Activated T-helper 1 cell treated with anti-CD3 and anti-CD28 coated beads, Interleukin-12 subunit alpha, Interleukin-12 subunit beta, Interleukin-2, Interleukin-4 antibody, amounts not matched to agents 30 ng/mL and 10 ng/mL and 1 ng/mL, durations not matched to agents 14 hours and 24 hours and 36 hours (primary cell): ENCODE measurements at regions not wholly inside any gene's neighbourhood (a gene's known extent, or its start where the extent isn't known, plus 50 kb on each side); places are given as distances from the start of the nearest gene placed in this dataset.

Experiments
- DNase-seq: peaks from one replicate; pipeline ENCODE4 v3.0.0; 2021; ENCODE audit warnings: low spot score
- H3K27ac Mint-ChIP-seq: one replicate; pipeline ENCODE4 v1.8.0; 2021; ENCODE audit warnings: mild to moderate bottlenecking, mixed read lengths
- H3K27me3 Mint-ChIP-seq: one replicate; pipeline ENCODE4 v1.8.0; 2022; ENCODE audit warnings: mild to moderate bottlenecking, moderate library complexity, mixed read lengths; ENCODE audit not compliant: insufficient read depth
- H3K36me3 Mint-ChIP-seq: one replicate; pipeline ENCODE4 v1.8.0; 2021; ENCODE audit warnings: low read depth, mixed read lengths
- H3K4me1 Mint-ChIP-seq: one replicate; pipeline ENCODE4 v1.8.0; 2021; ENCODE audit warnings: low read depth, mixed read lengths
- H3K4me3 Mint-ChIP-seq: one replicate; pipeline ENCODE4 v1.8.0; 2021; ENCODE audit warnings: mild to moderate bottlenecking, moderate library complexity, mixed read lengths
- H3K9me3 Mint-ChIP-seq: one replicate; pipeline ENCODE4 v1.8.0; 2021; ENCODE audit warnings: mixed read lengths
- intact Hi-C: fragments of 100-400 bp; cut with micrococcal nuclease; formaldehyde crosslinking; loops from one replicate; pipeline ENCODE4 v1.15.1; 2024

DNA sequence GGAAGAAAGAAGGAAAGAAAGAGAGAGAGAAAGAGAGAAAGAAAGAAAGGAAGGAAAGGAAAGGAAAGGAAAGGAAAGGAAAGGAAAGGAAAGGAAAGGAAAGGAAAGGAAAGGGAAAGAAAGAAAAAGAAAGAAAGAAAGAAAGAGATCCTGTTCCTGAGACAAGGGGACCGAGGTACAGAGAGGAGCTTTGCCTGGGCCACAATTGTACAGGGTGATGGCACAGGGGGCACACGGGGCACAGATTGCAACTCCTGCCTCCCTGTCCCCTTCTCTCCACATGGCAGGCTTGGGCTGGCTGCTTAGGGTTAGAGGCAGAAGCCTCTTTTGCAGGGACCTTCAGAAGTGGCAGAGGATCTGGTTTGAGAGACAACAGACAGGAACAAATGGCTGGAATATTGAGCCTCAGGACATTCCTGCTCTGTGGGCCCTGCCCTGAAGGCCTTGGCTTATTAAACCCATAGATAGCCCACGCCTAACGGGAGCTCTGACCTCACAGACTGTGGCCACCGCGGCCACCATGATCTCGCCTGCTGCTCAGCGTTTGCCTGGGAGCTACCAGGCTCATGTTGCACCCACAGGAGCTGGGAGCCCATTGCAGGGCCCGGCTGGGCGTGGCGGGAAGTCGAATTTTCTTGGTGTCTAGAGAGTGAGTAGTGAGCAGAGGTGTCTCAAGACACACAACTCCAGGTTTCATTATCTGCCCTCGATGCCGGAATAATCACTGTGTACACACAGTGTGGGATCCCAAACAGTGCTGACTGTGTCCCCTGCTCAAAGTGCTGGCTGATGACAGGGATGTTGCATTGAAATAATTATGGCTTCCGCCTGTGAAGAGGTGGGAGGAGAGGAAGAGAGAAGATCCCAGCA is 147.9 kb upstream of the NCOR2 start:
- intact Hi-C loops, result no loop called here
- Mint-ChIP-seq H3K27ac (no peak overlapping the region), H3K4me3 (no peak overlapping the region), H3K9me3 (no peaks in the 10 kb centered on the region), H3K4me1 (peaks cover 24% of the 10 kb centered on the region), H3K36me3 (peaks cover 1% of the 10 kb centered on the region), H3K27me3 (peaks cover 35% of the 10 kb centered on the region)
- no peak for DNase-seq

DNA sequence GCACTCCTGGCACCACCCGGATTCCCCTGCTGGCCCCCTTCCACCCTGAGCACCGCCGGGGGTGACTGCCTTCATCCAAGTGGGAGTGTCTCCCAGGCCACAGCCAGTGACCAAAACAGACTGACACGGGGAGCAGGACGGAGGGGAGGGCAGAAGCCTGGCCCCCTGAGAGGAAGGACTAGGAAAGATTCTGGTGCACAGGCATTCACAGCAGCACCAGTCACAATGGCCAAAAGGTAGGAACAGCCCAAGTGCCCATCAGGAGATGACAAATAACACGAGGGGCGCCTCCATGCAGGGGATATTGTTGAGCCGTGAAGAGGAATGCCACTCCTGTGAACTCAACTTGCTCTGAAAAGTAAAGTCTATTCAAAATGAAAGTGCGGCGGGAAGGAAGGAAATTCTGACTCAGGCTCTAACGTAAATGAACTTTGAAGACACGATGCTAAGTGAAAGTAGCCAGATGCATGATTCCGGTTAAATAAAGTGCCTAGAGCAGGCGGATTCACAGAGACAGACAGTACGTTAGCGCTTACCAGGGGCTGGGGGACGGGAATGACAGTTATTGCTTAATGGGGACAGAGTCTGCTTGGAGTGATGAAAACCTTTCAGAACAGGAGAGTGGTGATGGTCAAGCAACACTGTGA is 146.1 kb upstream of the NCOR2 start:
- H3K36me3 Mint-ChIP-seq, result peaks cover 1% of the 10 kb centered on the region
- H3K4me1 Mint-ChIP-seq, result peaks cover 24% of the 10 kb centered on the region
- peak; percentile 60 for DNase-seq
- no peaks in the 10 kb centered on the region for H3K9me3 Mint-ChIP-seq
- intact Hi-C loops, result loop anchor here (1.0 to 5.0 kb wide), 8 partner anchors 23 to 246 kb away; no protein-coding TSS in a partner anchor
- H3K4me3 Mint-ChIP-seq, result peak overlapping the region; percentile 62
- peak overlapping the region; percentile 93 for H3K27ac Mint-ChIP-seq
- H3K27me3 Mint-ChIP-seq, result peaks cover 33% of the 10 kb centered on the region

GRCh38 chr12:124713041-124713435 is 145.6 kb upstream of the NCOR2 start:
- peaks cover 24% of the 10 kb centered on the region for H3K4me1 Mint-ChIP-seq
- intact Hi-C loops, result loop anchor here (1.0 to 5.0 kb wide), 8 partner anchors 24 to 246 kb away; no protein-coding TSS in a partner anchor
- DNase-seq, result no peak
- H3K4me3 Mint-ChIP-seq, result peak overlapping the region; percentile 62
- peak overlapping the region; percentile 93 for H3K27ac Mint-ChIP-seq
- H3K36me3 Mint-ChIP-seq, result peaks cover 1% of the 10 kb centered on the region
- H3K9me3 Mint-ChIP-seq, result no peaks in the 10 kb centered on the region
- H3K27me3 Mint-ChIP-seq, result peaks cover 28% of the 10 kb centered on the region

- Mint-ChIP-seq H3K4me3 (no peak overlapping the region), H3K4me1 (peaks cover 24% of the 10 kb centered on the region), H3K27ac (no peak overlapping the region), H3K36me3 (peaks cover 1% of the 10 kb centered on the region), H3K9me3 (no peaks in the 10 kb centered on the region), H3K27me3 (peaks cover 21% of the 10 kb centered on the region)
- DNase-seq, result no peak
- intact Hi-C loops, result loop anchor here (5.0 kb wide), 1 partner anchor 244 kb away; no protein-coding TSS in a partner anchor
These were observed 143.9 kb upstream of the NCOR2 start for GRCh38 chr12:124711344-124711743.

DNA sequence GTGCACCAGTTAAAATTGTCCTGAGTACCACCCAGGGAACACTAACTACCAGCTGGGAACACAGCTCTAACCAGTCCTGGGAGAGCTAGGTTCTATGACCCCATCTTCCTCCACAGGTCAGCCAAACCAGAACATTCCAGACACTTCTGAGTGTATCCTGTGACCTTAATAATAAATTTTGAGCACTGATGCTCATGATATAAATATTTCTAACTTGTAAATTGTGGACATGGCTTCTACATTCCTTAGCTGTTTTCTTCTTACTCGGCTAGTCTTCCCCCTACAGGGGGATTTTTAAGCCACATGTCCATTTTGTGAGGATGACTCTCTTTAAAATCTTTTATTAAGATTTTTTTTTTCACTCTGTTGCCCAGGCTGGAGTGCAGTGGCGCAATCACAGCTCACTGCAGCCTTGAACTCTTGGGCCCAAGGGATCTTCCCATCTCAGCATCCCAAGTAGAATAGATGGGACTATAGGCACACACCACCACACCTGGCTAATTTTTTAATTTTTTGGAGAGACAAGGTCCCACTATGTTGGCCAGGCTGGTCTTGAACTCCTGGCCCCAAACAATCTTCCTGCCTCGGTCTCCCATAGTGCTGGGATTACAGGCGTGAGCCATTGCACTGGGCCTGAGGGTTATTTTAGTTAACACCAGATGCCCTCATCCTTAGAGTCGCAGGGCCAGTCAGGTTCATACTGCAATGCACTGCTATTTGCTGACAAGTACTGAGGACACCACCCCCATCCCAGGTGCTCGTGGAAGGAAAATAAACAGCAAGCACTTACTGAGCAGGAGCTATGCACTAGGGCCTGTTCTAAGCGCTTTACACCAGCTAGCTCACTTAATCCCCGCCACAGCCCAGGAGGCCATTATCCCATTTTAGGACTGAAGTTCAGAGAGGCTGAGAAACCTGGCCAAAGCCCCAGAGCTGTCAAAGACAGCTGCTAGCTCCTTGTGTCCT is 142.6 kb upstream of the NCOR2 start:
- Mint-ChIP-seq H3K27me3 (peaks cover 16% of the 10 kb centered on the region), H3K4me3 (no peak overlapping the region), H3K36me3 (peaks cover 1% of the 10 kb centered on the region), H3K4me1 (peaks cover 19% of the 10 kb centered on the region), H3K9me3 (no peaks in the 10 kb centered on the region), H3K27ac (no peak overlapping the region)
- intact Hi-C loops, result loop anchor here (5.0 kb wide), 1 partner anchor 243 kb away; no protein-coding TSS in a partner anchor
- DNase-seq, result no peak

DNA sequence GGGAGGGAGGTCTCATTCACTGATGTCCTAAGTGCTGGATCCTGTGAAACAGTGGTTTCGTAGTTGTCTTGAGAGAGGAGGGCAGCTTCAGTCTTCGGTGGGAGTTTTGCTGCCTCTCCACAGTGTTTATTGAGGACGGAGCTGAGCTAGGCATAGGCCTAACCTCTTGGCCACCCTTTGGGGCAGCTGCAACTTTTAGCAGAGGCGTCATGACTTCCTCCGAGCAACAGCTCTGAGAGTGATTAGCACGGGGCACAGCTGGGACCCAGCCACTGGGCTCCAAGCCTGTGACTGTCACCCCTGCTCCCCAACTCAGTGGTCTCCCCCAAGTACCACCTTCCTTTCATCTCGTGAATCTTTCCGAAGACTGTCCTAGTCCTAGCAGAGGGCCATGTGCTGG is 139.9 kb upstream of the NCOR2 start:
- H3K36me3 Mint-ChIP-seq, result no peaks in the 10 kb centered on the region
- intact Hi-C loops, result no loop called here

DNA sequence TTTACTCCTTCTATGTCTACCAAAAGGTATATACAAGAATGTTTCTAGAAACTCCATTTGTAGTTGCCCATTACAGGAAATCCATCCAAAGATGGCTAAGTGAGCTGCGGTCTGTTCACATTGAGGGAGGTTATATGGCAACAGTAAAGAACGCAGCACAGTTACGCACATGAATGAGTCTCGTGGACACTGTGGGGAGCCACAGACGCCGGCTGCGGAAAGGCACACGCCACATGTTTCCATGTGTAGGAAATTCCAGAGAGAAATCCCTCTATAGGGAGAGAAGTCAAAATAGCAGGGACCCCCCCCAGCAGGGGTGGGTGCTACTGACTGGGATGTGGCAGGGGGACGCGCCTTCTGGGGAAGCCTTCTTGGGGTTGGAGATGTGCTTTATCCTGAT is 139.0 kb upstream of the NCOR2 start:
- Mint-ChIP-seq H3K9me3 (no peaks in the 10 kb centered on the region), H3K4me1 (no peaks in the 10 kb centered on the region), H3K36me3 (no peaks in the 10 kb centered on the region), H3K27ac (no peak overlapping the region), H3K27me3 (peaks cover 13% of the 10 kb centered on the region), H3K4me3 (no peak overlapping the region)
- no peak for DNase-seq
- intact Hi-C loops, result no loop called here

More for the DNA sequence above, 139.9 kb upstream of the NCOR2 start:
- H3K27ac Mint-ChIP-seq, result no peak overlapping the region
- H3K4me3 Mint-ChIP-seq, result no peak overlapping the region
- no peak for DNase-seq
- H3K4me1 Mint-ChIP-seq, result no peaks in the 10 kb centered on the region
- H3K9me3 Mint-ChIP-seq, result no peaks in the 10 kb centered on the region
- peaks cover 17% of the 10 kb centered on the region for H3K27me3 Mint-ChIP-seq

GRCh38 chr12:124705545-124706138 is 138.2 kb upstream of the NCOR2 start:
- DNase-seq, result no peak
- no peak overlapping the region for H3K27ac Mint-ChIP-seq
- H3K9me3 Mint-ChIP-seq, result no peaks in the 10 kb centered on the region
- intact Hi-C loops, result no loop called here
- no peaks in the 10 kb centered on the region for H3K4me1 Mint-ChIP-seq
- H3K36me3 Mint-ChIP-seq, result no peaks in the 10 kb centered on the region
- H3K4me3 Mint-ChIP-seq, result no peak overlapping the region
- peaks cover 12% of the 10 kb centered on the region for H3K27me3 Mint-ChIP-seq

- Mint-ChIP-seq H3K27me3 (peaks cover 6% of the 10 kb centered on the region), H3K9me3 (no peaks in the 10 kb centered on the region), H3K4me3 (no peak overlapping the region), H3K4me1 (no peaks in the 10 kb centered on the region), H3K36me3 (no peaks in the 10 kb centered on the region), H3K27ac (no peak overlapping the region)
- no peak for DNase-seq
- intact Hi-C loops, result no loop called here
These were observed 137.2 kb upstream of the NCOR2 start for GRCh38 chr12:124704619-124705018.

DNA sequence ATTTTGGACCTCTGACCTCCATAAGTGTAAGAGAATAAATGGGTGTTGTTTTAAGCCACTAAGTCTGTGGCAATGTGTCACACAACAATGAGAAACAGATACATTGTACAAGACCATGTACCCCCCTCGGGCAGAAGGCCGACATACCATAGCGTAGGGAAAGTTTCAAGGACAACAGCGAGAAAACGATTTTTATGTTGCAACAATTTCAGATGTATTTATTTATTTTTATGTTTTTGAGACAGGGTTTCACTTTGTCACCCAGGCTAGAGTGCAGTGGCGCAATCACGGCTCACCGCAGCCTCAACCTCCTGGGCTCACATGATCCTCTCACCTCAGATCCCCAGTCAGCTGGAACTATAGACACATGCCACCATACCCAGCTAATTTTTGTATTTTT is 136.4 kb upstream of the NCOR2 start:
- H3K9me3 Mint-ChIP-seq, result no peaks in the 10 kb centered on the region
- H3K27ac Mint-ChIP-seq, result no peak overlapping the region
- no peaks in the 10 kb centered on the region for H3K4me1 Mint-ChIP-seq
- H3K36me3 Mint-ChIP-seq, result no peaks in the 10 kb centered on the region
- no peak overlapping the region for H3K4me3 Mint-ChIP-seq
- no peak for DNase-seq
- H3K27me3 Mint-ChIP-seq, result peaks cover 6% of the 10 kb centered on the region
- intact Hi-C loops, result no loop called here

DNA sequence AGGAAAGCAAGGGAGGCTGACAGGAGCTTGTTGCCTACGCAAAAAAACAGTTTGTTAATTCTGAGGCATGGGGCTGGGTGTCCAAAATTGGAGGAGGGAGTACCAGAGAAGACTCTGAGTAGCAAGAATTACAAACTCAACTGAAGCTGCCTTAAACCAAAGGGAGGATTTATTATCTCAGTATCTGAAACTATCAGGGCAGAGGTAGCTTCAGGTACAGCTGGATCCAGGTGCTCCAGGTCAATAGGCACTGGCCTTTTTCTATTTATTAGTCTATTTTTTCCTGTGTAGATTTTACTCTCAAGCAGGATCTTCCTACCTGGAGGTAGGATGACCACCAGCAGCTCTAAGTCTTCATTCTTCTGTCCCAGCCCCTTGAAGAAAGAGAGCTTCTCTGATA is 135.3 kb upstream of the NCOR2 start:
- H3K27ac Mint-ChIP-seq, result no peak overlapping the region
- DNase-seq, result no peak
- H3K36me3 Mint-ChIP-seq, result no peaks in the 10 kb centered on the region
- no peaks in the 10 kb centered on the region for H3K9me3 Mint-ChIP-seq
- intact Hi-C loops, result no loop called here
- no peaks in the 10 kb centered on the region for H3K4me1 Mint-ChIP-seq
- peaks cover 14% of the 10 kb centered on the region for H3K27me3 Mint-ChIP-seq
- H3K4me3 Mint-ChIP-seq, result no peak overlapping the region
